Fibroblast of pulmonary artery (primary cell): ENCODE measurements at regions not wholly inside any gene's neighbourhood (a gene's known extent, or its start where the extent isn't known, plus 50 kb on each side); places are given as distances from the start of the nearest gene placed in this dataset.
A peak's percentile ranks its signal among the peaks of the same experiment; 100 is the strongest.

ENCODE experiments used
- DNase-seq: peaks from one replicate; pipeline ENCODE4 v3.0.0-alpha.2; 2010; ENCODE audit warnings: low read depth
- H3K4me3 ChIP-seq: replicated peaks from 2 replicates; pipeline ENCODE4 v1.5.1; 2011; ENCODE audit warnings: low read depth, mild to moderate bottlenecking, control low read depth, low read length, moderate library complexity
- CTCF ChIP-seq: IDR thresholded peaks from 2 replicates; pipeline ENCODE4 v1.5.1; 2011; ENCODE audit warnings: mild to moderate bottlenecking, control low read depth, low read length, inconsistent platforms; ENCODE audit errors: missing control alignments

GRCh38 chr5:62718324-62718723 is 139.7 kb downstream of the LRRC70 start:
- no peak overlapping the region for H3K4me3 ChIP-seq
- TF ChIP-seq CTCF, result peak; percentile 9
- DNase-seq, result peak; percentile 21

GRCh38 chr5:62717301-62717933 is 138.8 kb downstream of the LRRC70 start:
- no peak overlapping the region for H3K4me3 ChIP-seq
- TF ChIP-seq CTCF, result no peak
- DNase-seq, result peak; percentile 3

- TF ChIP-seq CTCF, result no peak
- no peak overlapping the region for H3K4me3 ChIP-seq
- no peak for DNase-seq
Measured at GRCh38 chr5:62714296-62714695, 135.7 kb downstream of the LRRC70 start.

- no peak for DNase-seq
- H3K4me3 ChIP-seq, result no peak overlapping the region
- TF ChIP-seq CTCF, result no peak
Measured at GRCh38 chr5:62708481-62709325, 130.1 kb downstream of the LRRC70 start.

GRCh38 chr5:62707563-62707962 is 128.9 kb downstream of the LRRC70 start:
- no peak for TF ChIP-seq CTCF

GRCh38 chr5:62707131-62707530 is 128.5 kb downstream of the LRRC70 start:
- no peak for TF ChIP-seq CTCF
- no peak for DNase-seq
- H3K4me3 ChIP-seq, result no peak overlapping the region

More at GRCh38 chr5:62707563-62707962, 128.9 kb downstream of the LRRC70 start:
- no peak for DNase-seq
- no peak overlapping the region for H3K4me3 ChIP-seq
